ENCODE measurements at regions not wholly inside any gene's neighbourhood (a gene's known extent, or its start where the extent isn't known, plus 50 kb on each side); places are given as distances from the start of the nearest gene placed in this dataset.

GRCh38 chr3:72290859-72291638 is 506.1 kb upstream of the PROK2 start:
- H2BK120ac ChIP-seq (ENCODE audit: low read depth, low read length) = no peak overlapping the region
- H3K4me2 ChIP-seq (ENCODE audit: insufficient read depth, low read length, poor library complexity, severe bottlenecking) = no peak overlapping the region
- no peak overlapping the region for H2BK15ac ChIP-seq (ENCODE audit: low read length)
- no peak overlapping the region for H3K4ac ChIP-seq (ENCODE audit: low read length)
- no peak overlapping the region for H4K91ac ChIP-seq (ENCODE audit: low read depth, low read length, poor library complexity)
- no peak overlapping the region for H4K8ac ChIP-seq (ENCODE audit: low read depth, low read length)
- peak overlapping the region; percentile 35 for H3K18ac ChIP-seq (ENCODE audit: low read length)
- H3K27me3 ChIP-seq (ENCODE audit: control insufficient read depth in 3 of 3, insufficient read depth in 3 of 3, low read depth in 1 of 3, low read length in 3 of 3) = peaks cover 0 to 59% (median 0%) of the 10 kb centered on the region in 3 experiments
- H3K4me1 ChIP-seq (ENCODE audit: control insufficient read depth in 2 of 2, insufficient read depth in 1 of 2, low read depth in 1 of 2, low read length in 2 of 2) = peaks cover 6 to 7% of the 10 kb centered on the region in 2 donors
- H3K9ac ChIP-seq (ENCODE audit: low read depth, low read length, poor library complexity) = no peak overlapping the region
- no peak overlapping the region for H2BK5ac ChIP-seq (ENCODE audit: low read length)
- H3K79me1 ChIP-seq (ENCODE audit: low read depth, low read length) = no peaks in the 10 kb centered on the region
- H3K14ac ChIP-seq (ENCODE audit: low read length) = no peak overlapping the region
- no peak overlapping the region for H2BK12ac ChIP-seq (ENCODE audit: low read length)
- no peak overlapping the region for H3K4me3 ChIP-seq (ENCODE audit: low read length in 2 of 2)
- no peak overlapping the region for H3K27ac ChIP-seq (replicated peaks; ENCODE audit: low read length)
- H2AK5ac ChIP-seq (ENCODE audit: low read depth, low read length) = no peak overlapping the region
- no peak overlapping the region for H2AFZ ChIP-seq (ENCODE audit: low read length)
- DNase-seq (ENCODE audit: low spot score) = no peak
- no peaks in the 10 kb centered on the region for H3K36me3 ChIP-seq (replicated peaks in 1 of 2; ENCODE audit: control insufficient read depth in 2 of 2, insufficient read depth in 2 of 2, low read length in 2 of 2)
- H3K9me3 ChIP-seq (replicated peaks in 1 of 2; ENCODE audit: control insufficient read depth in 2 of 2, insufficient read depth in 1 of 2, low read depth in 1 of 2, low read length in 2 of 2) = peaks cover 0 to 2% of the 10 kb centered on the region in 2 donors
- WGBS, 2 donors (ENCODE audit: extremely low coverage in 2 of 2, insufficient read length in 2 of 2, insufficient replicate concordance in 1 of 2) = no CpG with 5 or more reads among the region's 10 CpGs
- peak overlapping the region; percentile 48 for H3K23ac ChIP-seq (ENCODE audit: low read depth, low read length, poor library complexity)

- Histone ChIP-seq H2BK15ac (ENCODE audit: low read length) (no peak overlapping the region), H3K9ac (ENCODE audit: low read depth, low read length, poor library complexity) (no peak overlapping the region), H3K4me3 (ENCODE audit: low read length in 2 of 2) (no peak overlapping the region), H3K36me3 (replicated peaks in 1 of 2; ENCODE audit: control insufficient read depth in 2 of 2, insufficient read depth in 2 of 2, low read length in 2 of 2) (no peaks in the 10 kb centered on the region), H2AK5ac (ENCODE audit: low read depth, low read length) (no peak overlapping the region), H2BK5ac (ENCODE audit: low read length) (no peak overlapping the region), H3K79me1 (ENCODE audit: low read depth, low read length) (no peaks in the 10 kb centered on the region), H3K9me3 (replicated peaks in 1 of 2; ENCODE audit: control insufficient read depth in 2 of 2, insufficient read depth in 1 of 2, low read depth in 1 of 2, low read length in 2 of 2) (peaks cover 0 to 2% of the 10 kb centered on the region in 2 donors), H4K8ac (ENCODE audit: low read depth, low read length) (no peak overlapping the region), H3K18ac (ENCODE audit: low read length) (peak overlapping the region; percentile 65), H3K4me2 (ENCODE audit: insufficient read depth, low read length, poor library complexity, severe bottlenecking) (no peak overlapping the region), H2BK120ac (ENCODE audit: low read depth, low read length) (no peak overlapping the region), H3K14ac (ENCODE audit: low read length) (no peak overlapping the region), H3K4ac (ENCODE audit: low read length) (no peak overlapping the region), H4K91ac (ENCODE audit: low read depth, low read length, poor library complexity) (peak overlapping the region; percentile 28), H3K27me3 (ENCODE audit: control insufficient read depth in 3 of 3, insufficient read depth in 3 of 3, low read depth in 1 of 3, low read length in 3 of 3) (peaks cover 0 to 65% (median 0%) of the 10 kb centered on the region in 3 experiments), H3K23ac (ENCODE audit: low read depth, low read length, poor library complexity) (peak overlapping the region; percentile 17), H2AFZ (ENCODE audit: low read length) (peak overlapping the region; percentile 88), H3K27ac (replicated peaks; ENCODE audit: low read length) (no peak overlapping the region), H3K4me1 (ENCODE audit: control insufficient read depth in 2 of 2, insufficient read depth in 1 of 2, low read depth in 1 of 2, low read length in 2 of 2) (peaks cover 6 to 7% of the 10 kb centered on the region in 2 donors), H2BK12ac (ENCODE audit: low read length) (no peak overlapping the region)
- no peak for DNase-seq (ENCODE audit: low spot score)
- WGBS, 2 donors (ENCODE audit: extremely low coverage in 2 of 2, insufficient read length in 2 of 2, insufficient replicate concordance in 1 of 2) = no CpG with 5 or more reads among the region's 4 CpGs
Measured at GRCh38 chr3:72289692-72290071, 504.7 kb upstream of the PROK2 start.

- Histone ChIP-seq H3K4me2 (ENCODE audit: insufficient read depth, low read length, poor library complexity, severe bottlenecking) (no peak overlapping the region), H4K91ac (ENCODE audit: low read depth, low read length, poor library complexity) (peak overlapping the region; percentile 22), H3K4me1 (ENCODE audit: control insufficient read depth in 2 of 2, insufficient read depth in 1 of 2, low read depth in 1 of 2, low read length in 2 of 2) (peaks cover 6 to 7% of the 10 kb centered on the region in 2 donors), H3K27ac (replicated peaks; ENCODE audit: low read length) (no peak overlapping the region), H3K36me3 (replicated peaks in 1 of 2; ENCODE audit: control insufficient read depth in 2 of 2, insufficient read depth in 2 of 2, low read length in 2 of 2) (no peaks in the 10 kb centered on the region), H3K9me3 (replicated peaks in 1 of 2; ENCODE audit: control insufficient read depth in 2 of 2, insufficient read depth in 1 of 2, low read depth in 1 of 2, low read length in 2 of 2) (peaks cover 0 to 2% of the 10 kb centered on the region in 2 donors), H2BK5ac (ENCODE audit: low read length) (no peak overlapping the region), H3K9ac (ENCODE audit: low read depth, low read length, poor library complexity) (no peak overlapping the region), H3K4me3 (ENCODE audit: low read length in 2 of 2) (peak overlapping the region in 1 of 2 donors; percentile 30), H2BK120ac (ENCODE audit: low read depth, low read length) (no peak overlapping the region), H3K79me1 (ENCODE audit: low read depth, low read length) (no peaks in the 10 kb centered on the region), H3K27me3 (ENCODE audit: control insufficient read depth in 3 of 3, insufficient read depth in 3 of 3, low read depth in 1 of 3, low read length in 3 of 3) (peaks cover 0 to 65% (median 0%) of the 10 kb centered on the region in 3 experiments), H2AK5ac (ENCODE audit: low read depth, low read length) (no peak overlapping the region), H2BK15ac (ENCODE audit: low read length) (no peak overlapping the region), H4K8ac (ENCODE audit: low read depth, low read length) (no peak overlapping the region), H2BK12ac (ENCODE audit: low read length) (no peak overlapping the region), H3K4ac (ENCODE audit: low read length) (no peak overlapping the region), H3K14ac (ENCODE audit: low read length) (no peak overlapping the region), H3K18ac (ENCODE audit: low read length) (peak overlapping the region; percentile 78), H3K23ac (ENCODE audit: low read depth, low read length, poor library complexity) (no peak overlapping the region), H2AFZ (ENCODE audit: low read length) (peak overlapping the region; percentile 88)
- WGBS, 2 donors (ENCODE audit: extremely low coverage in 2 of 2, insufficient read length in 2 of 2, insufficient replicate concordance in 1 of 2) = no CpG with 5 or more reads among the region's 25 CpGs
- no peak for DNase-seq (ENCODE audit: low spot score)
Measured at GRCh38 chr3:72288955-72289691, 504.2 kb upstream of the PROK2 start.

- Histone ChIP-seq H3K18ac (ENCODE audit: low read length) (no peak overlapping the region), H3K4me1 (ENCODE audit: control insufficient read depth in 2 of 2, insufficient read depth in 1 of 2, low read depth in 1 of 2, low read length in 2 of 2) (peaks cover 6 to 7% of the 10 kb centered on the region in 2 donors), H2BK120ac (ENCODE audit: low read depth, low read length) (no peak overlapping the region), H3K36me3 (replicated peaks in 1 of 2; ENCODE audit: control insufficient read depth in 2 of 2, insufficient read depth in 2 of 2, low read length in 2 of 2) (no peaks in the 10 kb centered on the region), H3K79me1 (ENCODE audit: low read depth, low read length) (no peaks in the 10 kb centered on the region), H2BK15ac (ENCODE audit: low read length) (no peak overlapping the region), H3K27me3 (ENCODE audit: control insufficient read depth in 3 of 3, insufficient read depth in 3 of 3, low read depth in 1 of 3, low read length in 3 of 3) (peaks cover 0 to 65% (median 0%) of the 10 kb centered on the region in 3 experiments), H3K4me3 (ENCODE audit: low read length in 2 of 2) (no peak overlapping the region), H3K14ac (ENCODE audit: low read length) (no peak overlapping the region), H2AFZ (ENCODE audit: low read length) (no peak overlapping the region), H2BK5ac (ENCODE audit: low read length) (no peak overlapping the region), H2BK12ac (ENCODE audit: low read length) (no peak overlapping the region), H3K4ac (ENCODE audit: low read length) (no peak overlapping the region), H3K4me2 (ENCODE audit: insufficient read depth, low read length, poor library complexity, severe bottlenecking) (no peak overlapping the region), H3K23ac (ENCODE audit: low read depth, low read length, poor library complexity) (no peak overlapping the region), H4K91ac (ENCODE audit: low read depth, low read length, poor library complexity) (no peak overlapping the region), H2AK5ac (ENCODE audit: low read depth, low read length) (peak overlapping the region; percentile 57), H3K27ac (replicated peaks; ENCODE audit: low read length) (no peak overlapping the region), H3K9me3 (replicated peaks in 1 of 2; ENCODE audit: control insufficient read depth in 2 of 2, insufficient read depth in 1 of 2, low read depth in 1 of 2, low read length in 2 of 2) (peaks cover 0 to 2% of the 10 kb centered on the region in 2 donors), H3K9ac (ENCODE audit: low read depth, low read length, poor library complexity) (no peak overlapping the region), H4K8ac (ENCODE audit: low read depth, low read length) (no peak overlapping the region)
- no CpG with 5 or more reads among the region's 1 CpG for WGBS, 2 donors (ENCODE audit: extremely low coverage in 2 of 2, insufficient read length in 2 of 2, insufficient replicate concordance in 1 of 2)
- DNase-seq (ENCODE audit: low spot score) = no peak
Measured at GRCh38 chr3:72287956-72288355, 503.0 kb upstream of the PROK2 start.

All from neuronal stem cell (in vitro differentiated cells).